Hepatocyte (in vitro differentiated cells): ENCODE measurements at regions not wholly inside any gene's neighbourhood (a gene's known extent, or its start where the extent isn't known, plus 50 kb on each side); places are given as distances from the start of the nearest gene placed in this dataset.

ENCODE experiments used
- EZH2 ChIP-seq: fragments of 200-600 bp; sonication (generic); IDR thresholded peaks from 2 replicates; pipeline ENCODE4 v1.6.1; 2016; ENCODE audit warnings: antibody characterized with exemption, mild to moderate bottlenecking, borderline replicate concordance
- EZH2phosphoT487 ChIP-seq: fragments of 200-600 bp; sonication (generic); IDR thresholded peaks from one replicate; pipeline ENCODE4 v1.6.1; 2018; ENCODE audit warnings: antibody characterized with exemption, mild to moderate bottlenecking, low read depth, moderate library complexity; ENCODE audit not compliant: unreplicated experiment, severe bottlenecking
- TF ChIP-seq, protein P1 (sequence below): fragments of 200-600 bp; sonication (generic); IDR thresholded peaks from 2 replicates; pipeline ENCODE4 v1.5.1; 2016; ENCODE audit warnings: antibody characterized with exemption, mild to moderate bottlenecking; ENCODE audit not compliant: poor library complexity

- TF ChIP-seq, protein P1, sequence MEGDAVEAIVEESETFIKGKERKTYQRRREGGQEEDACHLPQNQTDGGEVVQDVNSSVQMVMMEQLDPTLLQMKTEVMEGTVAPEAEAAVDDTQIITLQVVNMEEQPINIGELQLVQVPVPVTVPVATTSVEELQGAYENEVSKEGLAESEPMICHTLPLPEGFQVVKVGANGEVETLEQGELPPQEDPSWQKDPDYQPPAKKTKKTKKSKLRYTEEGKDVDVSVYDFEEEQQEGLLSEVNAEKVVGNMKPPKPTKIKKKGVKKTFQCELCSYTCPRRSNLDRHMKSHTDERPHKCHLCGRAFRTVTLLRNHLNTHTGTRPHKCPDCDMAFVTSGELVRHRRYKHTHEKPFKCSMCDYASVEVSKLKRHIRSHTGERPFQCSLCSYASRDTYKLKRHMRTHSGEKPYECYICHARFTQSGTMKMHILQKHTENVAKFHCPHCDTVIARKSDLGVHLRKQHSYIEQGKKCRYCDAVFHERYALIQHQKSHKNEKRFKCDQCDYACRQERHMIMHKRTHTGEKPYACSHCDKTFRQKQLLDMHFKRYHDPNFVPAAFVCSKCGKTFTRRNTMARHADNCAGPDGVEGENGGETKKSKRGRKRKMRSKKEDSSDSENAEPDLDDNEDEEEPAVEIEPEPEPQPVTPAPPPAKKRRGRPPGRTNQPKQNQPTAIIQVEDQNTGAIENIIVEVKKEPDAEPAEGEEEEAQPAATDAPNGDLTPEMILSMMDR = no peak
- TF ChIP-seq EZH2 = no peak
- no peak for TF ChIP-seq EZH2phosphoT487
Observed at GRCh38 chr9:99509065-99509745, 287.1 kb downstream of the SEC61B start.
